SK-N-SH (cell line): ENCODE measurements at regions not wholly inside any gene's neighbourhood (a gene's known extent, or its start where the extent isn't known, plus 50 kb on each side); places are given as distances from the start of the nearest gene placed in this dataset.

ENCODE experiments used
- CHD2 ChIP-seq: fragments of 150-350 bp; IDR thresholded peaks from 2 replicates; pipeline ENCODE4 v1.6.1; 2018; ENCODE audit warnings: low read length; ENCODE audit not compliant: partially characterized antibody
- ELF1 ChIP-seq: IDR thresholded peaks from 2 replicates; pipeline ENCODE4 v1.4.0; 2012
- EP300 ChIP-seq, 2 experiments: IDR thresholded peaks; 2 replicates each; pipeline versions ENCODE4 v1.4.0 to v1.6.1; 2012; ENCODE audit warnings: borderline replicate concordance in 1 of 2, low read depth in 1 of 2, low read length in 1 of 2
- FOXM1 ChIP-seq: IDR thresholded peaks from 2 replicates; pipeline ENCODE4 v1.4.0; 2012; ENCODE audit warnings: low read depth, mild to moderate bottlenecking
- POLR2AphosphoS5 ChIP-seq: IDR thresholded peaks from 2 replicates; pipeline ENCODE4 v1.6.1; 2012; ENCODE audit warnings: low read depth, low read length
- TAF1 ChIP-seq: IDR thresholded peaks from 2 replicates; pipeline ENCODE4 v1.6.1; 2012; ENCODE audit warnings: low read depth, mild to moderate bottlenecking, low read length, moderate library complexity, borderline replicate concordance
- TF ChIP-seq, protein P1 (sequence below): fragments of 200-600 bp; sonication (generic); IDR thresholded peaks from 2 replicates; pipeline ENCODE4 v1.6.1; 2017; ENCODE audit warnings: antibody characterized with exemption, mild to moderate bottlenecking, moderate library complexity
- TF ChIP-seq, protein P2 (sequence below): IDR thresholded peaks from 2 replicates; pipeline ENCODE4 v1.4.0; 2012; ENCODE audit warnings: low read depth
- TF ChIP-seq, protein P3 (sequence below): fragments of 150-350 bp; IDR thresholded peaks from 2 replicates; pipeline ENCODE4 v1.6.1; 2016; ENCODE audit warnings: mild to moderate bottlenecking, low read depth, low read length
- TF ChIP-seq, protein P4 (sequence below): IDR thresholded peaks from 2 replicates; pipeline ENCODE4 v1.4.0; 2012; ENCODE audit warnings: low read depth, borderline replicate concordance

DNA sequence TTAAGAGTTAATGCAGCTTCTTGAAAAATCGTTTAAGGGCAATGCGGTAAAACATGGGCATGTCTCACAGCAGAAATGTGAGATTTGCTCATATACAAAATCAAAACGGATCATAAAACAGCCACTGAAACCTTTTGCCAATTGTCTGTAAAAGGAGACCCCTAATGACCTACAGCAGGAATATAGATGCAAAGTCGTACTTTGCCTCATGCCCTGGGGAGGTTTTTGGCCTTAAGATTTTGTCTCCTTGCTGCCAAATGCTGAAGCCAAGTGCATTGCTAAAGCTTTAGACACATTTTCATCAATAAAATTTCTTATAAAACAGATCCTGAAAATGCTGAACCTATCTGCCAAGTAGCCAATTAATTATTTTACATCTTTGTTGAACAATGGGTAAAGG lies 226.9 kb downstream of the TGFB2 start:
- TF ChIP-seq, protein P1, sequence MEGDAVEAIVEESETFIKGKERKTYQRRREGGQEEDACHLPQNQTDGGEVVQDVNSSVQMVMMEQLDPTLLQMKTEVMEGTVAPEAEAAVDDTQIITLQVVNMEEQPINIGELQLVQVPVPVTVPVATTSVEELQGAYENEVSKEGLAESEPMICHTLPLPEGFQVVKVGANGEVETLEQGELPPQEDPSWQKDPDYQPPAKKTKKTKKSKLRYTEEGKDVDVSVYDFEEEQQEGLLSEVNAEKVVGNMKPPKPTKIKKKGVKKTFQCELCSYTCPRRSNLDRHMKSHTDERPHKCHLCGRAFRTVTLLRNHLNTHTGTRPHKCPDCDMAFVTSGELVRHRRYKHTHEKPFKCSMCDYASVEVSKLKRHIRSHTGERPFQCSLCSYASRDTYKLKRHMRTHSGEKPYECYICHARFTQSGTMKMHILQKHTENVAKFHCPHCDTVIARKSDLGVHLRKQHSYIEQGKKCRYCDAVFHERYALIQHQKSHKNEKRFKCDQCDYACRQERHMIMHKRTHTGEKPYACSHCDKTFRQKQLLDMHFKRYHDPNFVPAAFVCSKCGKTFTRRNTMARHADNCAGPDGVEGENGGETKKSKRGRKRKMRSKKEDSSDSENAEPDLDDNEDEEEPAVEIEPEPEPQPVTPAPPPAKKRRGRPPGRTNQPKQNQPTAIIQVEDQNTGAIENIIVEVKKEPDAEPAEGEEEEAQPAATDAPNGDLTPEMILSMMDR = no peak
- TF ChIP-seq TAF1 (no peak), ELF1 (no peak), CHD2 (no peak), POLR2AphosphoS5 (no peak), EP300 (IDR thresholded peaks at IDR 0.05; ENCODE audit: borderline replicate concordance in 1 of 2, low read depth in 1 of 2, low read length in 1 of 2) (no peak), FOXM1 (no peak)
- TF ChIP-seq, protein P2, sequence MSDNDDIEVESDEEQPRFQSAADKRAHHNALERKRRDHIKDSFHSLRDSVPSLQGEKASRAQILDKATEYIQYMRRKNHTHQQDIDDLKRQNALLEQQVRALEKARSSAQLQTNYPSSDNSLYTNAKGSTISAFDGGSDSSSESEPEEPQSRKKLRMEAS = no peak
- TF ChIP-seq, protein P3, sequence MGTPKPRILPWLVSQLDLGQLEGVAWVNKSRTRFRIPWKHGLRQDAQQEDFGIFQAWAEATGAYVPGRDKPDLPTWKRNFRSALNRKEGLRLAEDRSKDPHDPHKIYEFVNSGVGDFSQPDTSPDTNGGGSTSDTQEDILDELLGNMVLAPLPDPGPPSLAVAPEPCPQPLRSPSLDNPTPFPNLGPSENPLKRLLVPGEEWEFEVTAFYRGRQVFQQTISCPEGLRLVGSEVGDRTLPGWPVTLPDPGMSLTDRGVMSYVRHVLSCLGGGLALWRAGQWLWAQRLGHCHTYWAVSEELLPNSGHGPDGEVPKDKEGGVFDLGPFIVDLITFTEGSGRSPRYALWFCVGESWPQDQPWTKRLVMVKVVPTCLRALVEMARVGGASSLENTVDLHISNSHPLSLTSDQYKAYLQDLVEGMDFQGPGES = no peak
- TF ChIP-seq, protein P4, sequence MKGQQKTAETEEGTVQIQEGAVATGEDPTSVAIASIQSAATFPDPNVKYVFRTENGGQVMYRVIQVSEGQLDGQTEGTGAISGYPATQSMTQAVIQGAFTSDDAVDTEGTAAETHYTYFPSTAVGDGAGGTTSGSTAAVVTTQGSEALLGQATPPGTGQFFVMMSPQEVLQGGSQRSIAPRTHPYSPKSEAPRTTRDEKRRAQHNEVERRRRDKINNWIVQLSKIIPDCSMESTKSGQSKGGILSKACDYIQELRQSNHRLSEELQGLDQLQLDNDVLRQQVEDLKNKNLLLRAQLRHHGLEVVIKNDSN = no peak
